ENCODE measurements at regions not wholly inside any gene's neighbourhood (a gene's known extent, or its start where the extent isn't known, plus 50 kb on each side); places are given as distances from the start of the nearest gene placed in this dataset.

GRCh38 chr12:13571035-13571434 lies 374.5 kb downstream of the EMP1 start:
- H3K27ac ChIP-seq, result no peak overlapping the region

GRCh38 chr12:13570005-13570694 lies 373.6 kb downstream of the EMP1 start:
- H3K9ac ChIP-seq, result no peak overlapping the region
- H3K36me3 ChIP-seq, result no peaks in the 10 kb centered on the region
- H4K20me1 ChIP-seq, result no peaks in the 10 kb centered on the region
- H3K9me3 ChIP-seq (replicated peaks in 1 of 11), result no peaks in the 10 kb centered on the region
- no peak overlapping the region for H3K4me3 ChIP-seq
- H3K4me2 ChIP-seq, result no peak overlapping the region
- no peak overlapping the region for H3K27ac ChIP-seq
- no peaks in the 10 kb centered on the region for H3K27me3 ChIP-seq
- no peak for TF ChIP-seq Cebpa-rat (IDR thresholded peaks at IDR 0.05)
- peaks cover 0 to 10% (median 0%) of the 10 kb centered on the region in 10 experiments; a peak in 4 of 20 replicates for H3K4me1 ChIP-seq

More at GRCh38 chr12:13571035-13571434, 374.5 kb downstream of the EMP1 start:
- Histone ChIP-seq H3K27me3 (no peaks in the 10 kb centered on the region), H3K9ac (no peak overlapping the region), H3K4me2 (no peak overlapping the region), H3K36me3 (no peaks in the 10 kb centered on the region), H3K4me1 (peaks cover 0 to 10% (median 0%) of the 10 kb centered on the region in 10 experiments; a peak in 4 of 20 replicates), H4K20me1 (no peaks in the 10 kb centered on the region), H3K9me3 (replicated peaks in 1 of 11) (no peaks in the 10 kb centered on the region), H3K4me3 (no peak overlapping the region)
- no peak for TF ChIP-seq Cebpa-rat (IDR thresholded peaks at IDR 0.05)

- Histone ChIP-seq H3K4me3 (no peak overlapping the region), H3K4me2 (no peak overlapping the region), H3K27me3 (no peaks in the 10 kb centered on the region), H3K27ac (no peak overlapping the region), H3K36me3 (no peaks in the 10 kb centered on the region), H3K9ac (no peak overlapping the region), H3K9me3 (replicated peaks in 1 of 11) (peaks cover 0 to 17% (median 9%) of the 10 kb centered on the region in 11 experiments; a peak in 11 of 22 replicates), H4K20me1 (no peaks in the 10 kb centered on the region; a peak in 1 of 22 replicates), H3K4me1 (no peaks in the 10 kb centered on the region)
- TF ChIP-seq Cebpa-rat (IDR thresholded peaks at IDR 0.05), result no peak
Observed at GRCh38 chr12:13566292-13566691, 369.8 kb downstream of the EMP1 start.

GRCh38 chr12:13564266-13564810 lies 367.8 kb downstream of the EMP1 start:
- TF ChIP-seq Cebpa-rat (IDR thresholded peaks at IDR 0.05), result no peak
- Histone ChIP-seq H3K4me3 (no peak overlapping the region), H4K20me1 (no peaks in the 10 kb centered on the region; a peak in 1 of 22 replicates), H3K36me3 (no peaks in the 10 kb centered on the region), H3K27ac (no peak overlapping the region), H3K9me3 (replicated peaks in 1 of 11) (peaks cover 0 to 17% (median 9%) of the 10 kb centered on the region in 11 experiments; a peak in 11 of 22 replicates), H3K4me1 (no peaks in the 10 kb centered on the region), H3K27me3 (no peaks in the 10 kb centered on the region), H3K9ac (no peak overlapping the region), H3K4me2 (no peak overlapping the region)

GRCh38 chr12:13563743-13564125 lies 367.2 kb downstream of the EMP1 start:
- no peak for TF ChIP-seq Cebpa-rat (IDR thresholded peaks at IDR 0.05)
- H4K20me1 ChIP-seq, result no peaks in the 10 kb centered on the region; a peak in 1 of 22 replicates
- H3K4me2 ChIP-seq, result no peak overlapping the region
- no peak overlapping the region for H3K27ac ChIP-seq
- H3K9ac ChIP-seq, result no peak overlapping the region
- H3K4me3 ChIP-seq, result no peak overlapping the region
- no peaks in the 10 kb centered on the region for H3K36me3 ChIP-seq
- H3K9me3 ChIP-seq (replicated peaks in 1 of 11), result peaks cover 0 to 17% (median 9%) of the 10 kb centered on the region in 11 experiments; a peak in 11 of 22 replicates
- no peaks in the 10 kb centered on the region for H3K27me3 ChIP-seq
- H3K4me1 ChIP-seq, result no peaks in the 10 kb centered on the region

GRCh38 chr12:13562915-13563742 lies 366.6 kb downstream of the EMP1 start:
- Histone ChIP-seq H3K4me2 (no peak overlapping the region), H3K27ac (no peak overlapping the region)
- no peak for TF ChIP-seq Cebpa-rat (IDR thresholded peaks at IDR 0.05)

GRCh38 chr12:13561923-13562322 lies 365.4 kb downstream of the EMP1 start:
- no peaks in the 10 kb centered on the region for H3K4me1 ChIP-seq
- no peak overlapping the region for H3K4me2 ChIP-seq
- no peak overlapping the region for H3K9ac ChIP-seq
- no peak for TF ChIP-seq Cebpa-rat (IDR thresholded peaks at IDR 0.05)
- no peaks in the 10 kb centered on the region; a peak in 1 of 22 replicates for H4K20me1 ChIP-seq
- H3K9me3 ChIP-seq (replicated peaks in 1 of 11), result peaks cover 0 to 17% (median 9%) of the 10 kb centered on the region in 11 experiments; a peak in 11 of 22 replicates
- no peak overlapping the region for H3K27ac ChIP-seq
- no peaks in the 10 kb centered on the region for H3K36me3 ChIP-seq
- H3K4me3 ChIP-seq, result no peak overlapping the region
- no peaks in the 10 kb centered on the region for H3K27me3 ChIP-seq

More at GRCh38 chr12:13562915-13563742, 366.6 kb downstream of the EMP1 start:
- Histone ChIP-seq H3K9me3 (replicated peaks in 1 of 11) (peaks cover 0 to 17% (median 9%) of the 10 kb centered on the region in 11 experiments; a peak in 11 of 22 replicates), H3K9ac (no peak overlapping the region), H3K4me3 (no peak overlapping the region), H3K27me3 (no peaks in the 10 kb centered on the region), H4K20me1 (no peaks in the 10 kb centered on the region; a peak in 1 of 22 replicates), H3K4me1 (no peaks in the 10 kb centered on the region), H3K36me3 (no peaks in the 10 kb centered on the region)

- H3K27ac ChIP-seq, result no peak overlapping the region
- no peaks in the 10 kb centered on the region; a peak in 1 of 22 replicates for H4K20me1 ChIP-seq
- H3K36me3 ChIP-seq, result no peaks in the 10 kb centered on the region
- H3K4me1 ChIP-seq, result no peaks in the 10 kb centered on the region
- H3K9me3 ChIP-seq (replicated peaks in 1 of 11), result peaks cover 0 to 17% (median 9%) of the 10 kb centered on the region in 11 experiments; a peak in 11 of 22 replicates
- H3K4me3 ChIP-seq, result no peak overlapping the region
- no peak overlapping the region for H3K4me2 ChIP-seq
- TF ChIP-seq Cebpa-rat (IDR thresholded peaks at IDR 0.05), result no peak
- no peak overlapping the region for H3K9ac ChIP-seq
- H3K27me3 ChIP-seq, result no peaks in the 10 kb centered on the region
Observed at GRCh38 chr12:13559318-13559978, 362.9 kb downstream of the EMP1 start.

GRCh38 chr12:13552830-13553229 lies 356.3 kb downstream of the EMP1 start:
- no peak overlapping the region for H3K4me3 ChIP-seq
- TF ChIP-seq Cebpa-rat (IDR thresholded peaks at IDR 0.05), result no peak
- H3K9ac ChIP-seq, result no peak overlapping the region
- H4K20me1 ChIP-seq, result no peaks in the 10 kb centered on the region
- H3K27me3 ChIP-seq, result no peaks in the 10 kb centered on the region
- H3K4me2 ChIP-seq, result no peak overlapping the region
- no peaks in the 10 kb centered on the region for H3K4me1 ChIP-seq
- no peaks in the 10 kb centered on the region for H3K36me3 ChIP-seq
- peaks cover 0 to 10% (median 0%) of the 10 kb centered on the region in 11 experiments; a peak in 5 of 22 replicates for H3K9me3 ChIP-seq (replicated peaks in 1 of 11)
- H3K27ac ChIP-seq, result no peak overlapping the region

Measured in BLaER1 treated with 17β-estradiol and CSF1 and Interleukin-3, amounts not matched to agents 10 nM and 100 nM (cell line).